GM15510 (cell line): ENCODE measurements at regions not wholly inside any gene's neighbourhood (a gene's known extent, or its start where the extent isn't known, plus 50 kb on each side); places are given as distances from the start of the nearest gene placed in this dataset.

ENCODE experiments used
- POLR2A ChIP-seq: IDR thresholded peaks from 3 replicates; pipeline ENCODE4 v1.6.1; 2011; ENCODE audit warnings: borderline replicate concordance; ENCODE audit not compliant: insufficient read length; ENCODE audit errors: extremely low read depth

GRCh38 chr1:24995661-24996060, 65.6 kb upstream of the RUNX3 start:
- no peak for TF ChIP-seq POLR2A

- TF ChIP-seq POLR2A, result no peak
These were observed 65.1 kb upstream of the RUNX3 start for GRCh38 chr1:24995140-24995539.

GRCh38 chr1:24993871-24994580, 64.0 kb upstream of the RUNX3 start:
- no peak for TF ChIP-seq POLR2A

DNA sequence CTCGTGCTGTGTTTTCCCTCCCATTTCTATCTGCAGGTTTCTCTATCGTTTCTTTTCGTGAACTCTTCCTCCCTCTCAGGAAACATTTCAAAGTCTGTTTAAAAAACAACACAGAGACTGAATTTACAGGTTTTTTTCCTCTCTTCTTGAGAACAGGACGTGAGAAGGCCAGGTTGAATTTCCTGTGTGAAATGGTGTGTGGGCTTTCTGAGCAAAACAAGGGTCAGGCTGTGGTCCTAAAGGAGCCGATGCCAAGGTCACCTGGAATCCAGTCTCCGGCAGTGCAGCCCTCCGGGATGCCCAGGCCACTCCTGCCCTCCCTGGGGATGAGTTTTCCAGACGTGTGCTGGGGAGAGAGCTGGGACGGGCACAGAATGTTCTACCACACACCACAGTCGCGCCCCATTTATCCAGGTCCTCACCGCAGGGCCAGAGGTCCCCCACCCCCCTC, 62.7 kb upstream of the RUNX3 start:
- TF ChIP-seq POLR2A, result no peak

- TF ChIP-seq POLR2A, result no peak
These were observed 62.2 kb upstream of the RUNX3 start for GRCh38 chr1:24992124-24992760.

- TF ChIP-seq POLR2A, result no peak
These were observed 61.6 kb upstream of the RUNX3 start for GRCh38 chr1:24991697-24992096.

GRCh38 chr1:24990779-24991641, 60.9 kb upstream of the RUNX3 start:
- TF ChIP-seq POLR2A, result no peak

DNA sequence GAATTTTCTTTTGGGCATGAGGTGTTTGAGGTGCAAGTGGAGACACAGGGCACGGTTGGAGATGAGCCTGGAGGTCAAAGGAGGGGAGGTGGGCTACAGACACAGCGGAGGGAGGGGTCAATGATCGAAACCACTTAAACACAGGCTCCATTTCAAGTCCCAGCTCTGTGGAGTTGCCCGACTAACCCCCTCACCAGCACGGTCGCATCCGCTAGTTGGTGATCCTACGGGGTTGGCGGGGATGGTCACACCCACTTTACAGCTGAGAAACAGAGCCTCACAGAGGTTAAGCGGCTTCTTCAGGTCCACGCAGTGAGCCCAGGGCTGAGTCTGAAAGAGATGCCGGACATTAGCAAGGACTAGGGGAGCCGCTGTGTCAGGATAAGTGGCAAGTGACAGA, 60.1 kb upstream of the RUNX3 start:
- no peak for TF ChIP-seq POLR2A

- TF ChIP-seq POLR2A, result no peak
These were observed 59.0 kb upstream of the RUNX3 start for GRCh38 chr1:24989082-24989481.

DNA sequence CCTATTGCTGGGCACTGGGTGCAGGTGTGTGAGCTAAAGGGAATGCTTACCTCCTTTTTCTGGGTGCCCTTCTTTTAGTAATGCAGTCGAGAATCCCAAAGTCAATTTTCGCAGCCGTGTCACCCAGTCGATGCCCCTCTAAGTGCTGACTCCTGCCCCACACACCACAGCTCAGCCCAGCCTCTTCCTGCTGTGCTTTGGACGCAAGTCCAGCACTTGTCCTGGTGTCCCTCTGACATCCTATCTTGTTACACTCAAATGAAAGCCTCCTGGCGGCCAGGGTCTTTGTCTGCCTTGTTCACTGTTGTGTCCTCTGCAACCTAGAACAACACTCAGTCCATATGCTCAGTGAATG, 58.5 kb upstream of the RUNX3 start:
- no peak for TF ChIP-seq POLR2A

DNA sequence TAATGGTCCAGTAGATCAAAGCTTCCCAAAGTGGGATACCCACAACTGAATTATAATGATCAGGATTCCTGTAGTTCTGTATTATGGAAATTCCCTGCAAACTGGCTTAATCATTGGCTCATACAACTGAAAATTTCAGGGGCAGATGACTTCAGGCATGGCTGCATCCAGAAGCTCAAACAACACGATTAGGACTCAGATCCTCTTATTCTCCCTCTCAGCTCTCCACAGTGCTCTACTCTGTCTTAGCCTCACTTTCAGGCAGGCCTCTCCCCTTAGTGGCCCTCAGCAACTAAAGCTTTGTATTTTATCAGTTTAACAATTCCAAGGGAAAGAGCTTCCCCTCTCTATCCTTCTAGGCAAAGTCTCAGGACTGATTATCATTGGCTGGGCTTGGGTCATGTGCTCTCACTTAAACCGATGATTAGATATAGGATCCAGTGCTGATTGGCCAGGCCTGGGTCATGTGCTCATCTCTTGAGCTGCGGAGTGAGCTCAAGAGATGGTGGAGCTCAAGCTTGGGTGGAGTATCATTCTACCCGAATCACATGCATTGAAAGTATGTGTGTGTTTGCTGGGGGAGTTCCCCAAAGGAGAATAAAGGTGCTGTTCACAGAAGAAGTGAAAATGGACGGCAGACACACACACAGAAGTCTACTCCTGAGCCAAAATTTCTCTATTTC, 57.9 kb upstream of the RUNX3 start:
- TF ChIP-seq POLR2A, result no peak

DNA sequence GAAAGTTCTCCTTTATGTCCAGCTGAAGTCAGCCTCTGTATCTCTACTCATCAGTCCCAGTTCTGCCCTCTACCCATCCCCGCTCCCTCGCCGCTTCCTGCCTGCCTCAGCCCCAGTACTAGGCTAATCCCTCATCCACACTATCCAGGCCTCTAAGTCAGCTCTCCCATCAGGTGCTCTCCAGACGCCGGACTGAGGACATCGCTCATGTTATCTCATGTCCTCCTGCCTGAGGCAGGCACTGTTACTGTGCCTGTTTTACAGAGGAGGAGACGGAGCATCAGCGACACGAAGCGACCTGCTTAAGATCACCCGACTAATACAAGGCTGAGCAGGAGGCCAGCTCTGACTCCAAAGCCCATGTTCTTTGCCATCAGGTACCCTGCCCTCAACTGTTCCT, 57.3 kb upstream of the RUNX3 start:
- no peak for TF ChIP-seq POLR2A

DNA sequence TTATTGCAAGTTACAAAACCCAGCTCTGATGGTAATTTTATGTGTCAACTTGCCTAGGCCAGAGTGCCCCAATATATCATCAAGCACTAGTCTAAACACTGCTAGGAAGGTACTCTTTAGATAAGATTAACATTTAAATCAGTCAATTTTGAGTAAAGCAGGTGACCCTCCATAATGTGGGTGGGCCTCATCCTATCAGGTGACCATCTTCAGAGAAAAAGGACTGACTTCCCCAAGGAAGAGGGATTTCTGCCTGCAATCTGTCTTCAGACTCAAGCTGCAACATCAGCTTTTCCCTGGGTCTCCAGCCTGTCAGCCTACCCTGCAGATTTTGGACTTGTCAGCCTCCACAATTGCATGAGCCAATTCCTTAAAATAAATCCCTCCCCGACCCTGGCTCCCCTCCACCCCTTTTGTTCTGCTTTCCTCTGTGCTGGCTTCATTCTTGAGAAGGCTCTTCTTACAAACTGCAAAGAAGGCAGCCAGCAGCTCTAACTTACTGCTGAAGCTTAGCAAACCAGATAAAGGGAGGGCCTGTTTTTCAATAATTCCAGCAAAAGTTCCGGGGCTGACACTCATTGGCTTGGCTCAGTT, 56.4 kb upstream of the RUNX3 start:
- no peak for TF ChIP-seq POLR2A

DNA sequence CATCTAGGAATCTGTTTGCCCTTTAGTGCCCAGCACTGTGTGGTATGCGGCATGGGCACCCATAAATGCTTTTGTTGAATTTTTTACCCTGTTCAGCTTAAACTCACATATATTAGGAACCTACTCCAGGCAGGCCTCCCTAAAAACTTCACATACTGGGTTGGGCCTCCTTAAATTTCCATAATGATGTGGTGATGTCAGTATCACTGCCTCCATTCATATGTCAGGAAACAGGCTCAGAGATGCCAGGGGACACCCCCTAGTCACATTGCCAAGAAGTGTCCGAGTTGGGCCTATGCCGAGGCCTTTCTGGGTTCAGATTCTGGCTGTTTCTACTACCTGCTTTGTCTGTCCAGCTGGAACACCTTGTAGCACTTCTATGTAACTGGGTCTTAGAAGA, 55.7 kb upstream of the RUNX3 start:
- TF ChIP-seq POLR2A, result no peak
